GM19395 (cell line): ENCODE measurements at regions not wholly inside any gene's neighbourhood (a gene's known extent, or its start where the extent isn't known, plus 50 kb on each side); places are given as distances from the start of the nearest gene placed in this dataset.
"Not testable (repeated sequence)": the region's sequence is repeated elsewhere in the genome, so short reads cannot be mapped to it uniquely, and the experiment has no call there.

Experiments
- ATAC-seq: cut with Tn5 transposase; IDR thresholded peaks from one replicate; pipeline ENCODE4 v1.9.1; 2021; ENCODE audit warnings: mild to moderate bottlenecking, moderate library complexity; ENCODE audit not compliant: unreplicated experiment

GRCh38 chr3:167106456-167106855 is 273.6 kb downstream of the ZBBX start:
- ATAC-seq = no peak

GRCh38 chr3:167102071-167102470 is 278.0 kb downstream of the ZBBX start:
- ATAC-seq = no peak

- no peak for ATAC-seq
Measured at GRCh38 chr3:167100651-167101050, 279.4 kb downstream of the ZBBX start.

- no peak for ATAC-seq
Measured at GRCh38 chr3:167100200-167100599, 279.9 kb downstream of the ZBBX start.

- ATAC-seq = no peak
Measured at GRCh38 chr3:167095976-167096375, 284.1 kb downstream of the ZBBX start.

GRCh38 chr3:167094632-167095031 is 285.5 kb downstream of the ZBBX start:
- no peak for ATAC-seq

GRCh38 chr3:167091226-167091625 is 288.9 kb downstream of the ZBBX start:
- no peak for ATAC-seq

- ATAC-seq = no peak
Measured at GRCh38 chr3:167084545-167084944, 295.6 kb downstream of the ZBBX start.

- ATAC-seq = no peak
Measured at GRCh38 chr3:167078070-167078622, 302.0 kb downstream of the ZBBX start.

- no peak for ATAC-seq
Measured at GRCh38 chr3:167067787-167068161, 312.3 kb downstream of the ZBBX start.

GRCh38 chr3:167066977-167067786 is 312.9 kb downstream of the ZBBX start:
- ATAC-seq = no peak

- no peak for ATAC-seq
Measured at GRCh38 chr3:167057581-167057980, 322.5 kb downstream of the ZBBX start.

- ATAC-seq = no peak
Measured at GRCh38 chr3:167054926-167055325, 325.2 kb downstream of the ZBBX start.

- no peak for ATAC-seq
Measured at GRCh38 chr3:167051421-167051820, 328.7 kb downstream of the ZBBX start.

- ATAC-seq = no peak
Measured at GRCh38 chr3:167033866-167034265, 346.2 kb downstream of the ZBBX start.

- ATAC-seq = no peak
Measured at GRCh38 chr3:167032267-167032876, 347.7 kb downstream of the ZBBX start.

GRCh38 chr3:167031364-167032049 is 348.6 kb downstream of the ZBBX start:
- no peak for ATAC-seq

GRCh38 chr3:167030082-167030725 is 349.9 kb downstream of the ZBBX start:
- ATAC-seq = no peak

- ATAC-seq = not testable (repeated sequence)
Measured at GRCh38 chr3:167019503-167019902, 360.6 kb downstream of the ZBBX start.

- not testable (repeated sequence) for ATAC-seq
Measured at GRCh38 chr3:167018591-167019111, 361.4 kb downstream of the ZBBX start.

GRCh38 chr3:167012691-167013090 is 367.4 kb downstream of the ZBBX start:
- no peak for ATAC-seq
